Uterus (tissue), 2 donors: ENCODE measurements at regions not wholly inside any gene's neighbourhood (a gene's known extent, or its start where the extent isn't known, plus 50 kb on each side); places are given as distances from the start of the nearest gene placed in this dataset.

ENCODE experiments used
- CTCF ChIP-seq, 4 experiments: fragments of 200-600 bp in 2 of 4; fragments of 450-650 bp in 2 of 4; sonication (generic) in 2 of 4; IDR thresholded peaks; one replicate each; pipeline ENCODE4 v1.5.1; 2016 to 2019; ENCODE audit warnings: antibody characterized with exemption in 4 of 4, mild to moderate bottlenecking in 2 of 4, moderate library complexity in 1 of 4
- POLR2A ChIP-seq, 2 donors: fragments of 450-650 bp; IDR thresholded peaks; one replicate each; pipeline ENCODE4 v1.6.1; 2016; ENCODE audit warnings: antibody characterized with exemption in 2 of 2, mild to moderate bottlenecking in 1 of 2, moderate library complexity in 1 of 2

- TF ChIP-seq POLR2A (IDR thresholded peaks at IDR 0.05) (no peak), CTCF (IDR thresholded peaks at IDR 0.05) (no peak)
Measured at GRCh38 chr9:81384911-81385310, 304.4 kb downstream of the TLE1 start.
